HG03442 (cell line): ENCODE measurements at regions not wholly inside any gene's neighbourhood (a gene's known extent, or its start where the extent isn't known, plus 50 kb on each side); places are given as distances from the start of the nearest gene placed in this dataset.

Experiments
- ATAC-seq: cut with Tn5 transposase; IDR thresholded peaks from one replicate; pipeline ENCODE4 v1.9.1; 2021; ENCODE audit warnings: mild to moderate bottlenecking, moderate library complexity; ENCODE audit not compliant: unreplicated experiment

DNA sequence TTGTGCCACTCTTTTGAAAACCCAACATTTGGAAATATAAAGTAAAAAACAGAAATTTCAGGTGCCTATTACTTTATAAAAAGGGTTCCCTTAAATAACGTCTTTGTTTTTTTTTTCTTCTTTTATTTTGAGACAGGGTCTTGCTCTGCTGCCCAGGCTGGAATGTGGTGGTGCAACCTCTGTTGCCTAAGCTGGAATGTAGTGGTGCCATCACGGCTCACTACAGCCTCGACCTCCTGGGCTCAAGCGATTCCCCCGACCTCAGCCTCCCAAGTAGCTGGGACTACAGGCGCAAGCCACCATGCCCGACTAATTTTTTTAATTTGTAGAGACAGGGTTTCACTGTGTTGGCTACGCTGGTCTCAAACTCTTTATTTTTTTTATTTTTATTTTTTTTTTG is 110.2 kb upstream of the HNRNPU start:
- ATAC-seq = no peak

DNA sequence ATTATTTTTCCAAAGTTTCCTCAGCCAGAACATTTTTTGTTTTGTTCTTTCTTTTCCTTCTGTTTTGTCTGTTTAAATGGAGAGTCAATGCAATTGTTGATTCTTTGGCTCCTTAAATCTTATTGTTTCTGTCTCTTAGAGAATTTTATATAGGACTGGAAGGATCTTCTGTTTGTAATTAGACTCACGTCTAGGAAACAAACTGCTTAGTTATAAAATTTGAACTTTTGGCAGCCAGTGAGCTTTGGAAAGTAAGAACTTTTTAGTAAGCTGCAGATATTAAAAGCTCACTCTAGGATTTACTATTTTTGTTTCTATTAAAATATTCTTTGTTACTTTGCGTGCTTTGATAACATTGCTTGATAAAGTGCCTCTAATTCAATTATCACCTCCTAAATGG is 109.8 kb upstream of the HNRNPU start:
- ATAC-seq = no peak

DNA sequence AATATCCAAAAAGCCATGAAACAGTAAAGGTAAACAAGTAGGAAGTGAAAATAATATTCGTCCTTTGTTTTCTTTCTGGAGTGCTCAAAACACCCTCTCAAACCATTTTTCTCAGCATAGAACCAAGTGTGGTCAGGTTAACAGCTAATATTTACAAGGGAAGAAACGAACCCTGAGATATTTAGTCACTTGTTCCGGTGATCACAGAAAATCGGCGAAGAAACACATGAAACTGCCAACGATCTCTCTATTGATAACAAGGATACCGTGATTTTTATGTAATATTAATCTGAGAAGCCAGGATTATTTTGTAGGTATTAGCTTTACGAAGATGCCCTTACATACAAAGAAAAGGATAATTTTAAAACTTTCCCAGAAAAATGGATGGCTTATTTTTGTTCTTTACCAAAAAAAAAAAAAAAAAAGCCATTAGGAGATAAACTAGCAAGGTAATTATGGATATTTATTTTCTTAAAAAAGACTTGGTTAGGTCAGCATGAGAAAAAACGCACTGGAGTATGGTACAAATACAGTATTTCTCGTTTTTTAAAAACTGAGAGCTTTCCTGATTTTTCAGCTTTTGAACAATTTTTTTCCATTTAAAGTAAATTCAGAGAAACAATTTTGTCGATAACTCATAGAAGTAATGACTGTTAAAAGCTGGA is 107.3 kb upstream of the HNRNPU start:
- no peak for ATAC-seq

DNA sequence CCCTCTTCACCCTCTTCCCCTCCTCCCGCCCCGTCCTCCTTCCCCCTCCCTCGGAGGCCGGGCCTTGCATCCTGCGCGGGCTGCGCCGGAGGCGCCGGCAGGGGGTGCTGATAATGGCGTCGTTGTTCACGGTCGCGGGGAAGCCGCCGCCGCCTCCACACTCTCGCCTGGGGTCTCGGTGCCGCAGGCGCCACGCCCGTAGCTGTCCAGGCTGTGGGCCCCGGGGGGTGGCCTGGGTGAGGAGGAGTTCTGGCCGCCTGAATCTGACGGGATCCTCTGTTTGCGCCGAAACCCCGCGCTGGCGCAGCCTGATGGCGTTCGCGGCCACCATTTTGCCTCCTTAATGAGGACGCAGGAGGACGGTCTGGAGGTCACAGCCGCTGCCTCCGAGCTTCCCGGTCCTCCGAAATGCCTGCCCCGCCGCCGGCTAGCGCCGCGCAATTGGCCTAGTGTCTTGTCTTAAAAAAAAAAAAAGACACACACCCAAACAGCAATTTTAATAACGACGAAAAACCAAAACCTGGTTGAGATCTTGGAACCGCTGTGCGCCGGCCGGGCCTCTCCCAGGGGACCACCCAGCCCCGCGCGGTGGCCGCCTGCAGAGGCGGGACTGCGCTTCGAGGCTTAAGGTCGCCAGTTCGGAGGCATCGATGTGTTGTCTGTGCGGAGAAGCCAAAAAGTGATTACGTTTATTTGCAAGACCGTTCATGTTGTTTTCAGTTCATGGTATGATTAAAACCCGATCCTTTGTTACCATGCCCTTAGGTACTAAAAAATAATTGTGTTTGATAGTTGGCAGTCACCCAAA is 106.6 kb upstream of the HNRNPU start:
- ATAC-seq = peak; percentile 56

DNA sequence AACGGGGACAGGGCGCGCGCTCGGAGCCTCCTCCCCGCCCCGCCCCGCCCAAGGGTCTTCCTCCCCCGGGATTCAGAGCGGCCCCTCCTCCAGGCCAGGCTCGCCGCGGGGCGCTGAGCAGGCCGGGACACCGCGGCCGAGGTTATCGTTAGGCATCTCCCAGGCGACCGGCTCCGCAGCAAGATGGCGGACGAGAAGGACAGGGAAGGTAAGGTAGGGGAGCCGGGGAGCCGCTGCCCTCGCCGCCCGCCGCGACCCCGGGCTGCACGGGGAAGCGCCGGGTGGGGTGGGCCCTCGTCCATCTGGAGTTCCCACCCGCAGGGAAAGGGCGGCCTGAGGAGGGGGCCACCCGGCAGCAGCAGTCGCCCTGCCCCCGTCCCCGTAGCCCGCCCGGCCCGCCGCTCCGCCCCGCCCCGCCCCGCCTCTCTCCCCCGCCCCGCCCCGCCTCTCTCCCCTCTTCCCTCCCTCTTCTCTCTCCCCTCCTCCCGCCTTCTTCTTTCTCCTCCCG is 105.9 kb upstream of the HNRNPU start:
- peak; percentile 64 for ATAC-seq

DNA sequence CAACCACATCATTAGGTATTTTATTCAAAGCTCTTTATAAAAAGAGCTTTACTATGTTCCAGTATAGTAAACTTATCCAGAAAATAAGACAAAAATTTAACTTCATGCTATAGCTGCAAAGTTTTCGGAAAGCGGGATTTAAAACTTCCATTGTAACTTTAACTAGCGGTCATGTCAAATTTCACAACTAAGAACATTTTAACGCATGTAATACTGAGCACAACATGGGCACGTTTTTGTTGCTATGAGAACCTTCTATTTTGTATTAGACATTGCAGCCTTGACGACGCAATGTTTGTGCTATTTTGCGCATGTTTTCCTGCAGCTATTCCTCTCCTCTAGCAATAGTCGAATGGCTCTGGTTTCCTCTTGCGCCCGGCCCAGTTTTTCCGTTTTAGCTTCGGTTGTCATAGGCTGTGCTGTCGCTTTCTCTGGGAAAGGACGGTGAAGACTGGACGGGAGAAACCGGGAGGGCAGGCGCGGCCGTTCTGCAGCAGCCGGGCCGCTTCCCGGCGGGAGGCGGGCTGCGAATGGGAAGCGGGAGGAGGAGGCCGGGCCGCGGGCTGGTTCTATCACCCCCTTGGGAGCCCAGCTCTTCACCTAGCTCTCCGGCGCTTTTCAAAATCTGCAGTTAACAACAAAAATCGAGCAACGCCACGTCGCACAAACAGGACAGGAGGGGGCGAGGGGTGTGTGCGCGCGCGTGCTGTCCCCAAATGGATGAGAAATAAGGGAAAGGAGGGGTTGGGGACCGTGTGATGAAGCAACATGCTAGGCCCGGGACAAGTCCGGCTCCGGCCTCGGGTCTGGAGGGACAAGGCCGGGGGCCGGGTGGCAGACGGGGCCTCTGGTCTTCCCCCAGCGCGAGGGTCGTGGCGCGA is 105.3 kb upstream of the HNRNPU start:
- no peak for ATAC-seq

DNA sequence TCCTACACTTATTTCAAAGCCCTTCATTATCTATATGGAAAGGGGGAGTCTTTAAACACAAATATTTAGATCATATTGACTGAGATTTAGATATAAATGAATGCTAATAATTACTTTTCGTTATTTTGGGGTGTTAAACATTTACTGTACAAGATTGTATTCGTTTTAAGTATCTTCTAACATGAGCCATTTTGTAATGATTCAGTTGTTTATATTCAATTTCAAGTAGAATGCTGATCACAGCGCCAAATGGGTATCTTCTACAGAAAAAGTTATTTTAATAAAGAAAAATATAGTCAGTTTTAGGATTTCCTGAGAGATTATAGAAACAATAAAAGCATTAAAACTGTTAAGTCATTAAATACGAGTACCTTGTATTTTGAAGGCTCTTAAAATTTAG is 104.5 kb upstream of the HNRNPU start:
- ATAC-seq = no peak

DNA sequence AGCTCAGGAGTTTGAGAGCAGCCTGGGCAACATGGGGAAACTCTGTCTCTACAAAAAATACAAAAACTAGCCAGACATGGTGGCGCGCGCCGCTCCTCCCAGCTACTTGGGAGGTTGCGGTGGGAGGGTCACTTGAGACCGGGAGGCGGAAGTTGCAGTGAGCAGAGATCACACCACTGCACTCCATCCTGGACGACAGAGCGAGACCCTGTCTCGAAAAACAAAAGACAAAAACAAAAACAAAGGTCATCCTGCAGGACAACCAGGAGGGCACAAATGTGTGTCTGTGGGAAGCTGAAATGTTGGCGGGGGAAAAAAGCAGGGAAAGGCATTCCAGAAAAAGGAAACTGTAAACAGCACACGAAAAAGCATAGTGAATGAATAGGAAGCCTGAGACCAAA is 104.1 kb upstream of the HNRNPU start:
- ATAC-seq = no peak

DNA sequence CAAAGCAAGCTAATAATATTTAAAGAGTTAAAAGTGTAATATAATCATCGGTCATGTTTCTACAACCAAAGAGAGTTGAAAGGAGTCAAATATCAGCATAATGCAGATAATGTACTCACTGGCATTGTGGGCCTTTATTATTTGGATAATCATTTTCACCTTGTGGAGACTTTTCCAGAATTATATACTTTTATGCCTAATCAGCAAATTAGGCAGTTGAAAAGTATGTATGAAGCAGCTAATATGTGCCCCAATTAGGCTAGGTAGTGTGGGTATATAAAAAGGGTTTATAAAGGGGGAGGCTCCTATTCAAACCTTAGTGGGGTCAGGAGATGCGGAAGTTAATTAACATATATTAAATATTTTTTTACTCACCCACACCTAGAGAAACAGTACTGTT is 102.8 kb upstream of the HNRNPU start:
- no peak for ATAC-seq

DNA sequence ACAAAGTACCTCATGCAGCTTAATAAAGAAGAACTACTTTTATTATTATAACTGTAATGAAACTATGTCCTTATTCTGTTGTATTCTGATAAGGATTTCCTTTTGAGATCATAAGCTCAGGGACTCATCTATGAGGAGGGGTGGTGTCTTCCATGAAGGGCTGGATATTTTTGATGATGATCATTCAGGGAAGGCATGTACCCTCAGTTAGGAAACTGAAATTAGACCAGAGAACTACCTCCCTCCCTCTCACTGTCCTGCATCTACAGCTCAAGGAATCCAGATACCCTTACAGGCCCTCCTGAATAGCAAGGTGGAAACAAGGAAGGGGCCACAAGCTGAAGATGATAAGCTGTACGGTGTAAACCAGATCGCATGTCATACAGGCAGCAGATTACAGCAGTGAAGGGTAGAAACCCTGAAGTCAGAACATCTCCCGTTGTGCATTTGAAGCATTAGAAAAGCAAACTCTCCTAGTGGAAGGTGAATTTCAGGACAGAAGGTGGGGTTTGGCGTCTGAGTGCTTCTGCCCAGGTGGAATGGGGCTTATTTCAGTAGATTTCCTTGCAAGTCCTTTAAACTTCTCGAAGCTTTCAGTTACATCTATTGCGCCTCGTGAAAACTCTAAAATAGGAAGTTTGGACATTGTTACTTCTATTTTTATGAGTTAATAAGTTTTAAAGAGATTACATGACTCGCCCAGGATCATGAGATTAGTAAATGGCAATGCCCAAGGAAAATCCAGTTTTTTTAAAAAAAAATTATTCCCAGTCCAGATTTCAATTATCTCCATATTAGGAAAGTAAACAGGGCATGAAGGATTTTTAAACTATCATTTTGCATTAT is 101.1 kb upstream of the HNRNPU start:
- ATAC-seq = no peak

DNA sequence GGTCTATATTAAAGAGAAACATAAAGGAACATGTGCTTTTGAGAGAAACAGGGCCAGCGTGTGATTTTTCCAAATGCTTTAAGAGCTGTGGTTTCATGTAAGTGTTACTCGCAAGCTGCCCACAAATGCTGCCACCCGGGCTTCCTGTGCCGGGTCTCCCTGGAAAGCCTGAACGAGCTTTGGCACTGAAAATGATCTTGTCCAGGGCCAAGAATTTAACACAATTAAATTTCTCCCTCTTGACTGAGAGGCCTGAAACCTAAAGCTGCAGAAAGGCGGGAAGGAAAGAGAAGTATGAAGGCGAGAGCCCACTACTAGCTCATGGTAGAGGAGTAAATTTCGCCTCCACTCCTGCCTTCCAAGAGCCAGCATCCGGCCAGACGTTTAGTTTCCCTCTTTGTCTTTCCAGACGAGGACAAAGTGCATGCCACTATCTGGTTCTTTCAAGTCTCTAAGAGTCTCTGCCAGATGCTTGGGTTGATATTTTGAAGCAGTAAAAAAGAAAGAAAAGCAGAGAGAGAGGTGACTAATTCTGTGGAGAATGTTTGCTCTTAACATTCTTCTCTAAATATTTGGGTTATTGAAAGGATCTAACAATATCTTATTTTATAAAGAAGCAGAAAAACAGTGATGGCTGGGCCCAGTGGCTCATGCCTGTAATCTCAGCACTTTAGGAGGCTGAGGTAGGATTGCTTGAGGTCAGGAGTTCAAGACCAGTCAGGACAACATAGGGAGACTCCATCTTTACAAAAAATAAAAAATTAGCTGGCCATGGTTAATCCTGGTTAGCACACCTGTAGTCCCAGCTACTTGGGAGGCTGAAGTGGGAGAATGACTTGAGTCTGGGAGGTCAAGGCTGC is 100.0 kb upstream of the HNRNPU start:
- ATAC-seq = no peak

DNA sequence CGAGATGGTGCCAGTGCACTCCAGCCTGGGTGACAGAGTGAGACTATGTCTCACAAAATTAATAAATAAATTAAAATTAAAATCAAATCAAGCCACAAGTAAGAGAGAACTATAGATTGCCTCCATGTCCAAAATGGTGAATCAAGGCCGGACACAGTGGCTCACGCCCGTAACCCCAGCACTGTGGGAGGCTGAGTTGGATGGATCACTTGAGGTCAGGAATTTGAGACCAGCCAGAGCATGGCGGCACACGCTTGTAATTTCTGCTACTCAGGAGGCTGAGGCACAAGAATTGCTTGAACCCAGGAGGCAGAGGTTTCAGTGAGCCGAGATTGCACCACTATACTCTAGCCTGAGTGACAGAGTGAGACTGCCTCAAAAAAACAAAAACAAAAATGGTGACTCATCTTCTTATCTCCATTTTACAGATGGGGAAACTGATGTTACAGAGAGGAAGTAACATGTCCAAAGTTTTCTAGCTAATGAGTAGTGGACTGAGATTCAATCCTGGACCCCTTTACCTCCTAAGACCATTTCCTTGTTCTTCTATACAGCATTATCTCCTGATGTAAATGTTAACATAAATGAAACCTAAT is 99.0 kb upstream of the HNRNPU start:
- no peak for ATAC-seq

DNA sequence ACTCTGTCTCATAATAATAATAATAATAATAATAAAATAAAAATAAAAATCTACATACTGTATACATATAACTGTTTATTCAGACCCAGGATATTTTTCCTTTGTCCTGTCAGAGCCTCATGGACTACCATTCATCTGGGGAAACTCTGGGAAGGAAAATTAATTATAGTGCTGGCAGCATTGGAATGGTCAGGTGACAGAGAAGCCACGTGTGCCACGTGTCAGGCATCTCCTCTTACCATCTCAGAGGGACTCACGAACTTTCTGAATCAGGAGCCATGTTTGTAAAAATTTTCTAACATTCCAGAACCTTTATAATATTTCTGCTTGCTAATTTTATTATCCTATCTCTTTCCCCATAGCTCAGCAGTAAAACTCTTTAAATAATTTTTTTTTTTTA is 97.8 kb upstream of the HNRNPU start:
- ATAC-seq = no peak

DNA sequence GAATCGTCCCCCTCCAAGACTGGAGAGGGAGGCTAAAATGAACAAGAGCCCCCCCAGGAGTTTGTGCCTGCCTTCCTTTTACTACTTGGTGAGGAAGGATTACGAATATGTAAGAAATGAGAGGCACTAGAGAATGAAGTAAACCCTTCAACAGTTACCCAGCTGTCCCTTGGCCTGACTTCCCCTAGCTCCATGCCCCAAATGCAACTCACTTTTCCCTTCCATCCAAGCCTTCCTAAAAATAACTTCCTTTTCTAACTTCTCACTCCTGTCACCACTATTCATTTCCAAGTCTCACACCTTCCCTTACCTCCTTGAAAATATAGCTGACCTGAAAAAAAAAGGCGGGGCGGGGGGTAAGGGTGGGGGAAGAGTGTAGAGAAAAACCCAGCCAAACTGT is 96.6 kb upstream of the HNRNPU start:
- no peak for ATAC-seq

DNA sequence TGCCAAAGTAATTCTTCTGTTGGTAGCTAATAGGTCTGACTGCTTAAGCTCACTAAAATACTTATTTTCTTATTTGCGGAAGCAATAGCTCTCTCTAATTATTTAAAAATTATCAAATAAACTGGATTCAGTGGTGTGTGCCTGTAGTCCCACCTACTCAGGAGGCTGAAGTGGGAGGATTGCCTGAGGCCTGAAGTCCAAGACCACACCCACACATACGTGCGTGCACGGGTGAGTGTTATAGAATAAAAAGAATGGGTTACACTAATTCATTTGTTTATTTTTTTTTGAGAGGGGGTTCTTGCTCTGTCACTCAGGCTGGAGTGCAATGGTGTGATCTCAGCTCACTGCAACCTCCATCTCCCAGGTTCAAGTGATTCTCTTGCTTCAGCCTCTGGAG is 94.2 kb upstream of the HNRNPU start:
- ATAC-seq = no peak

DNA sequence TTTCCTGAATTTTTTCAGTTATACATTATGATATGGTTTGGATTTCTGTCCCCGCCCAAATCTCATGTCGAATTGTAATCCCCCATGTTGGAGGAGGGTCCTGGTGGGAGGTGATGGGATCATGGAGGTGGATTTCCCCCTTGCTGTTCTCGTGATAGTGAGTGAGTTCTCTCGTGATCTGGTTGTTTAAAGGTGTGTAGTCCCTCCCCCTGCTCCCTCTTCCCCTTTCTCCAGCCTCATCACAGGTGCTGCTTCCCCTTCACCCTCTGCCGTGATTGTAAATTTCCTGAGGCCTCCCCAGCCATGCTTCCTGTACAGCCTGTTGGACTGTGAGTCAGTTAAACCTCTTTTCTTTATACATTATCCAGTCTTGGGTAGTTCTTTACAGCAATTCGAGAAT is 93.2 kb upstream of the HNRNPU start:
- no peak for ATAC-seq

DNA sequence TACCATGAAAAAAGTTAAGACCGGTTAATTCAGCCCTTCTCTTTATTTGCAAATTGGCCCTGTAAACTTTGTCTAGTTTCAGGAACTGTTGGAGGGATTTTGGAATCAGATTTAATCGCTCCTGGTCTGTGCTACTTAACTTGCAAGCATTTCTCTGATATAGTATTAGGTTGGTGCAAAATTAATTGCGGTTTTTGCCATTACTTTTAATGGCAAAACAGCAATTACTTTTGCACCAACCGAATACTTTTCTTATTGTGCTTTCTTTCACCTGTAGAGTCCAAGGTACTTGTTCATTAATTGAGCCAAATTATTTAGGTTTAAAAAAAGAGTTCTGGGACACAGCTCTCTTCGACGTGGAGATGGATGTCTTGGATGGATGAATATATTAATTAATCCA is 92.8 kb upstream of the HNRNPU start:
- no peak for ATAC-seq

DNA sequence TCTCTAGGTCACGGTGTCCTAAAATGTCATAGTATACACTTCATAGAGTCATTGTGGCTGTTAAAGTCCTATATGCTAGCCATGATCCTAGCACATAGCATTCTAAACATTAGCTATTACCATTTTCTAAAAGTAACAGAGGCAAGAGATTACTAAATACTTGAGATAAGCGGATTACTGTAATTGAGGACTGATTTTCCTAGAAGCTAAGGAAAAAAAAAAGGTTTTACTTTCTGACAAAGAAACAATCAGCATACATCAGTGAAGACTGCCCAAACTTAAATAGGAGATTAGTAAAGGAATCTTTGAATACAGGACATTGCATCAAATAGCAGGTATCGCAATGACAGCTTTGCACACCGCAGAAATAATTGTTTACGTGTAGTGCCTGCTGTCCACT is 91.3 kb upstream of the HNRNPU start:
- ATAC-seq = no peak

DNA sequence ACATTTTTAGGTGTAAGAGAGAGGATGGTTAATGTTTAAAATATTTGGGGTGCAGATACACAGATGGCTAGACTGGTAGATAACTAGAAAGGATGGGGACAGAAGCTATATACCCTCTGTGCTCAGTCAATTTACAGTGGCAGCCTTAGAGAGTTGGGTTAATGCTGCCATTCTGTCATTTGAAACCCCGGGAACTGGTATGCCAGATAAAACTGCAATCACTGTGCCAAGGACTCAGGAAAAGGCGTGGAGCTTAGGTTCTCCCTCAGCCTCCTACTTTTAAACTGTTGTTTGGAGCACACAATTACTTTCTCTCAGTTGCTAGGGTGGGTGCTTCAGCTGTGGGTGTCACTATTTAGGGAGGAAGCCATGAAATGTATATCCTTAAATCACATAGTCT is 90.0 kb upstream of the HNRNPU start:
- ATAC-seq = no peak
